CD1c-positive myeloid dendritic cell (primary cell): ENCODE measurements at regions not wholly inside any gene's neighbourhood (a gene's known extent, or its start where the extent isn't known, plus 50 kb on each side); places are given as distances from the start of the nearest gene placed in this dataset.

Experiments
- DNase-seq: peaks from one replicate; pipeline ENCODE4 v3.0.0-alpha.2; 2016; ENCODE audit errors: extremely low spot score

DNA sequence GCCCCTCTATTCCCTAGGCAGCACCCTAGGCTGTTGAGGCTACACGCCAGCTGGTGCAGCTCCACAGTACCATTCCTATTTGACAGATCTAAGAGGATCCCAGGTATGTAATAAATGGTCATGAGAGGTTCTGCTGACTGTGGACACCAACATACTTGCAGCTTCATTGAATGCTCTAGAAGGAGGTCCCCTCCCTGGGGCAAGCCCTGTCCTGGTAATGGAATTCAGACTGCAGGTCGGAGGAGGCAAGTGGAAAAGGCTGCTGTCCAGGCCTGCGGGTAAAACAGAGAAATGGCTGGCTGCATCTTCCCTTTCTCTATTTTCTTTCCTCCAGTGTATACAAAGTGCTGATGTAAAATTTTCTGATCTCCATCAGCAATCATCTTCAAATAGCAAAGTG is 66.1 kb upstream of the ZNF648 start:
- DNase-seq: no peak

DNA sequence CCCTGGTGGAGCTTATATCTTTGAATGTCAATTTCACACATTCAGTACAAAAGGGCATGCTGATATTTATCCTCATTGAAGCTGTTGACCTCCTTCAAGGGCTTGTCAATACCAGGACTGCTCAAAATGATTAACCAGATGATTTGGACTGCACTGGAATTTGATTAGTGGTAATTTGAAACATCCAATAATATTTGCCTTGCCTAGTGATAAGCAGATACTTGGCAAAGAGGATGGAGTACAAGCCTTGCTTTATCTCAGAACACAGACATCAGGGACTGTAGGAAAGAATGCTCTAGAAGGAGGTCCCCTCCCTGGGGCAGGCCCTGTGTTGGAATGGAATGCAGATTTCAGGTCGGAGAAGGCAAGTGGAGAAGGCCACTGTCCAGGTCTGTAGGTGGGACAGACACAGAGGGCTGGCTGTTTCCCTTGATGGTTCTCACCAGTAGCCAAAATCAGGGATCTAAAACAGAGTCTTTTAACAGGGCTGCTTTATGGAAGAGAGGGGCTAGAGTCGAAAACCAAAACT is 64.8 kb upstream of the ZNF648 start:
- DNase-seq: no peak

DNA sequence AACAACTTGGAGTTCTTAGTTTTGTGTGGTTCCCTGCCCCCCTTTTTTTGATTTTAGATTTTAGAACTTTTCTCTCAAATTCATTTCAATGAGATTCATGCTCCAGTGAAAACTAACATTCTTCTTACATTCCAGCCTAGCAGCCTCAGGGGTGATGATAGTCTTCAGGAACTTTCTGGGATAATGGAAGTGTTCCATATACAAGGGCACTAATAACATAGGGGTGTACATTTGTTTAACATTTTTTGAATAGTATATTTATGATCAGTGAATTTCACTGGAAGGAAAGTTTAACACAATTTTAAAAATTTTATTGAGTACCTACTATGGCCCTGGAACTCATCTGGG is 61.4 kb upstream of the ZNF648 start:
- DNase-seq: no peak

DNA sequence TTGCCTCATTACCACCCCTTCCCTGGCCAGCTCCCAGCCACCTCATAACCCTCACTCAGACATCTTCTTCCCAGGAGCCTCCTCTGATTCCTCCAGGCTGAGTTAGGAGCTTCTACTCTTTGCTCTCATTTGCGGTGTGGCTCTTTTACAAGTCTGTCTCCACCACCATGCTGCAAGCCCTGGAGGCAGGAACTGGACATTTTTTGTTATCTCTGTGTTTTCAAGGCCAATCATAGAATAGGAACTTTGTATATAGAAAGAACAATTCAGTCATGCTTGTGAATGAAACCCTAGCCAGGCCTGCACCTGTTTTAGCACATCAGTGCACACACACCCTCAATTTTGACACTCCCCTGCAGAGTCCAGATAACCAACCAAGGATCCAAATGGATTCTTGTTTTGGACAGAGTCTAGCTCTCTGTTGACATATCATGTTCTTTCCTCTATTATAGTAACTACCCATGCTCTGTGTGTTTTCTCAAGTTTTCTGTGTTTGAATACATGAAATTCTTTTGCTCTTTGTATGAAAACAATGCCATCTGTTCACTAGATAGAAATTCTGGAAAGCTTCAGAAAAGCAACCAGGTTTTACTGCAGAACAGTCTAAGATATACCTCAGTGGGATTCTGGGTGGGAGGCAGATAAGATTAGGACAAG is 60.9 kb upstream of the ZNF648 start:
- no peak for DNase-seq

DNA sequence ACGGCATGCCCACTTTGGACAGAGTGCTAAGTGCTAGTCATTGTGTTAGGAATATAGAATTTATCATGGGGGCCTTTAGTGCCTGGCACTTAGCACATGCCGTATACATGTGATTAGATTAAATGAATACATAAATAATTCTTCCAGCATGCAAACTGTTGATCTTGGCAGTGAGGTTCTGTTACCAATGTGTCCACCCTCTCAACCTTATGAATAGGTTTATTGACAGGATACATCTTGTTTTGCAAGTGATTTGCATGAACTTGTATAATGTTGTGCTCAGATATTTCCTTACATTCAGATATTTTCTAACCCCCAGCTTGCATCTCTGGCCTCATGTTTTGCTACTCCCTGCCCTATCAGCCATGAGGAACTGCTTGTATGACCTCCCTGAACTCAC is 60.3 kb upstream of the ZNF648 start:
- DNase-seq: no peak

DNA sequence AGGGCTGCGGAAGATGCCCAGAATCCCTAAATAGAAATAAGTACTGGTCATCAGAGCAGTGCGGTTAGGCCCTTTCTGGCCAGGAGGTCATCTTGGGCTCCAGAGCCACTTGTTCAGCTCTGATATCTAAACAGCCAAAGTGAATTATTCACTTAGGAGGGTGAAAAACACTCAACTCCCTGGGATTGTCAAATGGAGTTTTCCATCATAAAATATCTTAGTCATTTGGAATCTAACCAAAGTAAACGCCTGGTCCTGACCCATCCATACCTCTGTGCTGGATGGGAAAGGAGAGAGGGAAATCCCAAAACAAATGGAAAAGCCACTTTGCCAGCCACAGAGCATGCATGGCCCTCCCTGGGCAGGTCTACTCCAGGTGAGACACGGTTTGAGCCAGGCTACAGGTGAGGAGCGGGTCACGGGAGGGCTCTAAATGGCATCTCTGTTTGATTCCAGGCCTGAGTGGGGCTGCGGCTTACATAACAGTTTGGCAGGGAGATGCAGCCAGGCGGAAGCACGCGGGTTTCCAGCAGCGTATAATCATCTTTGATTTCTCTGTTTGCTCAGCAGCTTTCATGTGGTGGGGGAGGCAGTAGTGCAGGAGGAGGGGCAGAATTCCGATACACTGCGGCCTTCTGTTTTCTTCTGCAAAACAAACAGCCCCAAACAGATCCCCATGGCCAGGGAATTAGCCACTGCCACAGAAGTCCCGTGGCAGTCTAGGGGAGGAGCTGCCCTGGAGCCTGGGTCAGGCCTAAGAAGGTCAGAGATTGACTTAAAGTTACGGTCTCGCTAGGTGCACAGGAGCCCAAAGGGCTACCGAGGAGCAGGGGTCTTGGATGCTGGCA is 59.1 kb upstream of the ZNF648 start:
- DNase-seq: no peak

DNA sequence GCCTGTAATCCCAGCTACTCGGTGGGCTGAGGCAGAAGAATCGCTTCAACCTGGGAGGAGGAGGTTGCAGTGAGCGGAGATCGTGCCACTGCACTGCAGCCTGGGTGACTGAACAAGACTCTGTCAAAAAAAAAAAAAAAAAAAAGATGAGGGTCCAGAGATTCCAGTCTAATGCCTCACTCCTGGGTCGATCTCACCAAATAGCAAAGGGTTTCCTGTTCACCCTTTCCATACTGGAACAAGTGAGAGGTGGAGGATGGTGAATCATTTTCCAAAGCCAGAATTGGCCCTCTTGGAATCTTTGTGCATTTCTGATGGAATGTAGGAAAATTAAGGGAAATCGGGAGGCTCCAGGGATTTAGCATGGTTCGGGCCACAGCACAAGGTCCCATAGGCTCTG is 58.1 kb upstream of the ZNF648 start:
- DNase-seq: no peak

DNA sequence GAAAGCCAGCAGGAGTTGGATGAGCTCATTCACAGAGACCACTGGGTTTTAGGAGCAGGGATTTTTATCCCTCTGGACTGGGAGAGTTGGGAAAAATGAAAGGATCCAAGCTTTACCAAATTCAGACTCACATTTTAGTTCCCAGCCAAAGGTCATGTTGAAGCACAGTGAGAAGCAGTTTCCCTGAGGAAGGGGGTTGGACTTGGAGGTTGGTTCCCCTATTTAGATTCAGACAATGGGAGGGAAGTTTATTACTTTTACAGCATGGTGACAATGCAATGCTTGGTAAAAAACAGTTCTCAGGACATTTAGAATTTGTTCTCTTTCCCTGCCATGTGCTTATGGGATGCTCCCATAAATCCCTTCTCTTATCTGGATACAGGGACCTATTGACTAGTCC is 57.3 kb upstream of the ZNF648 start:
- DNase-seq: peak; percentile 25

DNA sequence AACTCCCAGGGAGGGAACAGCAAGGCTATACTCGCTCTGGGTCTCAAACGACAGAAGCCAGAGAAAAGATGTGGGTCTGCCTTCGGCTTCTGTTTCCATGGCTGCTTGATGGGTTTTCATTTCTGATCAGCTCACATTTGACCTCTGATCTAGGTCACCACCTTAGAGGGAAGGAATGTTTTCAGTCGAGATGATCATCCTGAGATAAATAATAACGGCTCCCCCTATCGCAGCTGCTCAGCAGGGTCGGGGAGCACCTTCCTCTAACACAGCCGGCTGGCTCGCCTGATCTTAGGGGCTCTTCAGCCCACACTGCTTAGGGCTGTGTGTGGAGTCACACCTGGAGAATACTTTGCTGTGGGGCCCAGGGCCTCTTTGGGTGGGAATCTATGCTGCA is 53.1 kb upstream of the ZNF648 start:
- DNase-seq: no peak

DNA sequence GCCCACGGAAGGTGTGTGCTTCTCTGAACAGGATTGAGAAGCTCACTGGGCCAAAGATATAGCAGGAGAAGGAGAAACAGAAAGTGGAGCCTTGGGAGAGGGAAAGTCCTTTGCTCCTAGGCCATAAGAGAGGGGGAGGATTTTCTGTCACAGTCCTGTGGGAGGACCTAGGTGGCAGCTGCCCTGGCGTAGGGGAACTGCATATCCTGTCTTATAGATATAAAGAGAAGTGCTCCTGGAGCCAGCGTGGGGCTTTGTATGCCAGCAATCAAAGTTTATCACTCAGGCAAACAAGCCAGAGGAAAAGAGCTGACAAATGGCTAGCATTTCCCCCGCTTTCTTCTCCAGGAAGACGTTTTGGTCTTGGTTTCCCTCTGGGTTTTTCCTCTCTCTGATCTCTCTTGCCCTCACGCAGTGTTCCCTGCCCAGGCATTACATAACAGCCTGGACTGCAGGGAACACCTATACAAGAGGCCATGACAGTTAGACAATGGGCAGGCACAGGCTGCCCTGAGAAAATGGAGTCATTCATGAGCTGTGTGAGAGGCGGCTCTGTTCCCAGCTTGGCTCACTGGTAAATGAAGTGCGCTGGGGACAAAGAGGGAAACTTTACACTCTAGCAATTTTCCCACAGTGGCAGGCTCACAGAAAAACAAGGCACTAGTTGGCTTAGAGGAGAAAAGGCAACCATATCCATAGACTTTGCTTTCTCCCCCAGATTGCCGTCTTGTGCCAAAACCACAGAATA is 52.5 kb upstream of the ZNF648 start:
- DNase-seq: no peak

DNA sequence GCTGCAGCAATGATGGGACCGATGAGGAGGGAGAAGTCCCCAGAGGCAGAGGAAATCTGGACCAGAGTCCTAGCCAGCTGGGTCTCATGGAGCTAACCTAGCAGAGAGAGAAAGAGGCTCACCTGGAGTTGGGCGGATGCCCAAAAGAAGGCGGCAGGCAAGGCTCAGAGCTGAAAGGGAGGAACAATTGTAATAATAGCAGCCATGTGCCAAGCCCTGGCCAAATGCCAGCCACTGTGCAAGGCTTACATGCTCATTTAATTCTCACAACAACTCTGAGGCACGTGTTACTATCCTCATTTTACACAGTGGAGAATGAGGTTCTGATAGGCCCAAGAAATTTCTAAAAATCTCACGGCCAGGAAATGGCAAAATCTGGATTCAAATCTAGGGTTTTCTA is 50.0 kb upstream of the ZNF648 start:
- no peak for DNase-seq
